Sigmoid colon (tissue), 6 donors: ENCODE measurements at regions not wholly inside any gene's neighbourhood (a gene's known extent, or its start where the extent isn't known, plus 50 kb on each side); places are given as distances from the start of the nearest gene placed in this dataset.

ENCODE experiments used
- DNase-seq: peaks from one replicate; pipeline ENCODE4 v3.0.0-alpha.2; 2019
- H3K27ac ChIP-seq, 4 donors: fragments of 200-600 bp; sonication (generic); one replicate each; pipeline ENCODE4 v1.5.1; 2016 to 2019; ENCODE audit warnings: mild to moderate bottlenecking in 1 of 4
- H3K27me3 ChIP-seq, 3 donors: fragments of 200-600 bp; sonication (generic); one replicate each; pipeline ENCODE4 v1.5.1; 2019; ENCODE audit warnings: mild to moderate bottlenecking in 1 of 3
- H3K36me3 ChIP-seq, 4 donors: fragments of 200-600 bp; sonication (generic); one replicate each; pipeline ENCODE4 v1.5.1; 2016 to 2019
- H3K4me1 ChIP-seq, 4 donors: fragments of 200-600 bp; sonication (generic); one replicate each; pipeline ENCODE4 v1.5.1; 2017 to 2019
- H3K4me3 ChIP-seq, 4 donors: fragments of 200-600 bp; sonication (generic); one replicate each; pipeline ENCODE4 v1.5.1; 2017 to 2019; ENCODE audit warnings: mild to moderate bottlenecking in 2 of 4, moderate library complexity in 1 of 4
- H3K9me3 ChIP-seq, 4 donors: fragments of 200-600 bp in 3 of 4; sonication (generic) in 3 of 4; one replicate each; pipeline versions ENCODE4 v1.5.1 to v1.6.1; 2013 to 2019
- EP300 ChIP-seq, 4 donors: sonication (generic); formaldehyde crosslinking; IDR thresholded peaks; one replicate each; pipeline ENCODE4 v1.6.1; 2017; ENCODE audit warnings: antibody characterized with exemption in 4 of 4
- POLR2A ChIP-seq, 2 donors: fragments of 450-650 bp; IDR thresholded peaks; one replicate each; pipeline ENCODE4 v1.6.1; 2016; ENCODE audit warnings: antibody characterized with exemption in 2 of 2, mild to moderate bottlenecking in 2 of 2, moderate library complexity in 2 of 2
- POLR2AphosphoS5 ChIP-seq, 4 donors: sonication (generic); formaldehyde crosslinking; IDR thresholded peaks; one replicate each; pipeline ENCODE4 v1.6.1; 2017; ENCODE audit warnings: antibody characterized with exemption in 4 of 4
- WGBS, 2 donors: extraction: QIAGEN DNeasy Blood & Tissue Kit; methylation state at CpG; one replicate each; pipeline ENCODE4 v1.1.7; 2013; 5-methylcytosine and 5-hydroxymethylcytosine counted together
- intact Hi-C: fragments of 100-400 bp; cut with DNase I; formaldehyde crosslinking; loops from one replicate; pipeline ENCODE4 v1.15.1; 2023
- TF ChIP-seq, protein P1 (sequence below), 4 experiments: fragments of 450-650 bp in 3 of 4; fragments of 200-600 bp in 1 of 4; IDR thresholded peaks; one replicate each; pipeline ENCODE4 v1.5.1; 2016 to 2019; ENCODE audit warnings: antibody characterized with exemption in 4 of 4, mild to moderate bottlenecking in 3 of 4, moderate library complexity in 2 of 4
- donor health status: healthy with polysubstance abuse.
- donor health status: healthy.

DNA sequence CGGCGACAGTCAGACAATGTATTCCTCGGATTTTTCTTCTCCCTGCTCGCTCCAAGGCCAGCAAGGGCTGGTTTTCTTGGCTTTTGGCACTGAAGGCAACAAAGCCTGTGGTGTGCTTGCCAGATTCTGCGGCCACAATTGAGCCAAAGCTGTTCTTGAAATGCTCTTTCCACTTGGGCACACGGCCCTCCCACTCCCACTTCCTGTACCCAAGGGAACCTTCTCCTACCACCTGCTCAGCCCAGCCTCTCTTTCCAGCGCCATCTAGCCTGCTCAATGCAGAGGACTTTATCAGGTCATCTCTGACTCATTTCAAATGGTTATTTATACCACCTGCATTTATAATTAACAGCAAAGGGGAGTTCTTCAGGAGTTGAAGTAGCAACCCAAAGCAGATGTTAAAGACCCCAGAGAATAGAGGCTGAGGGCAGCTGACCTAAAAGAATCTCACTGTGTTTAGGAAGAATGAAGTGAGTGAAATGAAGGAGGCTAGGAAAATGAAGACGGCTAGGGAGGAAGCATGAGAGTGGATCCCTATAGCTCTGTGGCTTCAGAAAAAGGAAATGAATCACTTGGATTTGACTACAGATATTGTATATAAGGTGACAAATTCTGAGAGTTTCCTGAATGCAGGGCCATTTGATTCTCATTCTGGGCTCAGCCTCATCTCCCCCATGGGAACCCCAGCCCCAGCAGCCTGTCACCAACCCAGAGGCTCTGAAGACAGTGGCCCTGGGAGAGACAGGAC lies 439.0 kb downstream of the ENC1 start:
- Histone ChIP-seq H3K4me3 (no peak overlapping the region), H3K27me3 (no peaks in the 10 kb centered on the region), H3K27ac (no peak overlapping the region), H3K4me1 (peaks cover 0 to 16% (median 13%) of the 10 kb centered on the region in 4 donors), H3K9me3 (no peaks in the 10 kb centered on the region), H3K36me3 (no peaks in the 10 kb centered on the region)
- intact Hi-C loops = no loop called here
- DNase-seq = no peak
- 66 to 79% methylated on average over 8 of the region's 8 CpGs for WGBS, 2 donors
- no peak for TF ChIP-seq POLR2A (IDR thresholded peaks at IDR 0.05)
- TF ChIP-seq POLR2AphosphoS5 (IDR thresholded peaks at IDR 0.05) = no peak
- no peak for TF ChIP-seq EP300 (IDR thresholded peaks at IDR 0.05)
- TF ChIP-seq, protein P1, sequence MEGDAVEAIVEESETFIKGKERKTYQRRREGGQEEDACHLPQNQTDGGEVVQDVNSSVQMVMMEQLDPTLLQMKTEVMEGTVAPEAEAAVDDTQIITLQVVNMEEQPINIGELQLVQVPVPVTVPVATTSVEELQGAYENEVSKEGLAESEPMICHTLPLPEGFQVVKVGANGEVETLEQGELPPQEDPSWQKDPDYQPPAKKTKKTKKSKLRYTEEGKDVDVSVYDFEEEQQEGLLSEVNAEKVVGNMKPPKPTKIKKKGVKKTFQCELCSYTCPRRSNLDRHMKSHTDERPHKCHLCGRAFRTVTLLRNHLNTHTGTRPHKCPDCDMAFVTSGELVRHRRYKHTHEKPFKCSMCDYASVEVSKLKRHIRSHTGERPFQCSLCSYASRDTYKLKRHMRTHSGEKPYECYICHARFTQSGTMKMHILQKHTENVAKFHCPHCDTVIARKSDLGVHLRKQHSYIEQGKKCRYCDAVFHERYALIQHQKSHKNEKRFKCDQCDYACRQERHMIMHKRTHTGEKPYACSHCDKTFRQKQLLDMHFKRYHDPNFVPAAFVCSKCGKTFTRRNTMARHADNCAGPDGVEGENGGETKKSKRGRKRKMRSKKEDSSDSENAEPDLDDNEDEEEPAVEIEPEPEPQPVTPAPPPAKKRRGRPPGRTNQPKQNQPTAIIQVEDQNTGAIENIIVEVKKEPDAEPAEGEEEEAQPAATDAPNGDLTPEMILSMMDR (IDR thresholded peaks at IDR 0.05) = no peak

DNA sequence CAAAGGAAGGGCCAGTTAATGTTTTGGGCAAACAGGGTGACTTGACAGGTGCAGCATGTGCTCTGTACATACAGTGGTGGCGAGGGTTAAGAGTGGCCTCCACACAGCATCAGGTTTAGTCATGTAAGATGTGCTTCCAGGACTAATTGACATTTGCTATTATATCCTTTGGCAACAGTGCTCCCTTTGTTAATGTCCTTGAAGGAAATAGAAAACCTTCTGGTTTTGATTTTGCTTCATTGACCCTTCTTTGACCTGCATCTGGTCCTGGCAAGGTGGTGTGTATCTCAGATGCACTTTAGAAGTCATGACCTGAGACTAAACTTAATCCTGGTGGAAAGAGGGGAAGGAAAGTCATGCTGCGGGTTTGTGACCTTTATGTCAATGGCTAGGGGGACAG lies 440.0 kb downstream of the ENC1 start:
- WGBS, 2 donors = 88 to 89% methylated on average over 2 of the region's 2 CpGs
- peaks cover 0 to 6% (median 3%) of the 10 kb centered on the region in 4 donors for H3K4me1 ChIP-seq
- H3K27ac ChIP-seq = no peak overlapping the region
- H3K27me3 ChIP-seq = no peaks in the 10 kb centered on the region
- no peaks in the 10 kb centered on the region for H3K9me3 ChIP-seq
- H3K4me3 ChIP-seq = no peak overlapping the region
- no peaks in the 10 kb centered on the region for H3K36me3 ChIP-seq
- intact Hi-C loops = no loop called here
- DNase-seq = no peak
- TF ChIP-seq POLR2AphosphoS5 (IDR thresholded peaks at IDR 0.05) (no peak), EP300 (IDR thresholded peaks at IDR 0.05) (no peak)

DNA sequence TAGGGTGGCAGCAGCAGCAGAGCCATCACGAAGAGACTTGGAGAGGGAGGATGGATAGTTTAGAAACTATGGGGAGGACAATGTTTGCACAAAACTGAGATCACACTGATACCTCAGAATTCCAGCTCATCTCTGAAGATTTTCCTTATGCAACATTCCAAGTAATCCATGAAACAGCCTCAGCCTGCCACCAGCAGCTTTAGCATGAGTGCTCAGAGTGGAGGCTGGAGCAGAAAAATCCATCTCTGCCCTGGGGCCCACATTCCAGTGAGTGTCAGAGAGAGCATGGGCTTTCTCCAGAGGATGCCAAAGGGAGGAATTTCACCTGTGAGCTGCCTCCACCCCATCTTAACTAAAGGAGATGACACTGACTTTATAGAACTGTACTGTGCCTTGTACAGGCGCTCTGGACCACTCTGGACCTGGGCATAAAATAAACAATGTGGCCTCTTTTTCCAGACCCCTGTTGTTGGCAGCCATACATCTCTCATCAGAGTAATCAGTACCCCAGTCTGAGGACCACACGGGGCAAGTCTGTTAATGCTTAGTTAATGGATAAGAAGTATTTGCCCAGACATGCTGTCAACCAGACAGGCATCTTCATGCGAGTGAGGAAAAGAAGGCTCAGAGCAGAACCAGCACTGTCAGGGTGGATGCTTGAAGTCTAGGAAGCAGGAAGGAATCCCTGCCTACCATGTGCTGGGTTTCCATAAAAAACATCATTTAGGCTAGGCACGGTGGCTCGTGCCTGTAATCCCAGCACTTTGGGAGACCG lies 440.9 kb downstream of the ENC1 start:
- no peaks in the 10 kb centered on the region for H3K9me3 ChIP-seq
- no peak overlapping the region for H3K4me3 ChIP-seq
- H3K27ac ChIP-seq = no peak overlapping the region
- no peaks in the 10 kb centered on the region for H3K36me3 ChIP-seq
- H3K4me1 ChIP-seq = no peaks in the 10 kb centered on the region
- no peak for DNase-seq
- intact Hi-C loops = no loop called here
- 94% methylated on average over 7 of the region's 7 CpGs for WGBS, 2 donors
- H3K27me3 ChIP-seq = no peaks in the 10 kb centered on the region
- TF ChIP-seq, protein P1 (IDR thresholded peaks at IDR 0.05) = no peak
- TF ChIP-seq EP300 (IDR thresholded peaks at IDR 0.05) (no peak), POLR2AphosphoS5 (IDR thresholded peaks at IDR 0.05) (no peak), POLR2A (IDR thresholded peaks at IDR 0.05) (no peak)

DNA sequence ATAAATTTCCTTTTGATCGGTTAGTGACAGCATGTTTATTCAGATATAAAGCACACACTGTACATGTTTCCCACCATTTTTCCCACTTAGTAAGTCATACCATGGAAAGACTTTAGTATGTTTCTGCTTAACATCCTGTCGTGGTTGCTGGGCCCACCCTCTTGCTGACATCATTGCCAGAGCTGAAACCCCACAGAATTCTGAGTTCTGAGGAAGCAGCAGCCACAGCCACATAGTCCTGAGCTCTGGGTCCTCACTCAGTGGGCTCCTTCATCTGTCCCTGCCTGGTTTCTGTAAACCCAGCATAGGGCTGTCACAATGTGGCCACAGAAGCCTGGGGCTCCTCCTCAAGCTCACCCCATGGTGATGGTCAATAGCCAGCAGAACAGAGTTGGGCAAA lies 441.5 kb downstream of the ENC1 start:
- Histone ChIP-seq H3K4me3 (no peak overlapping the region), H3K27me3 (no peaks in the 10 kb centered on the region), H3K27ac (no peak overlapping the region), H3K4me1 (no peaks in the 10 kb centered on the region), H3K36me3 (no peaks in the 10 kb centered on the region), H3K9me3 (no peaks in the 10 kb centered on the region)
- no peak for DNase-seq
- TF ChIP-seq POLR2AphosphoS5 (IDR thresholded peaks at IDR 0.05) (no peak), POLR2A (IDR thresholded peaks at IDR 0.05) (no peak), EP300 (IDR thresholded peaks at IDR 0.05) (no peak)
- TF ChIP-seq, protein P1 (IDR thresholded peaks at IDR 0.05) = no peak
- intact Hi-C loops = no loop called here
- WGBS, 2 donors = 47 to 65% methylated on average over 2 of the region's 2 CpGs

DNA sequence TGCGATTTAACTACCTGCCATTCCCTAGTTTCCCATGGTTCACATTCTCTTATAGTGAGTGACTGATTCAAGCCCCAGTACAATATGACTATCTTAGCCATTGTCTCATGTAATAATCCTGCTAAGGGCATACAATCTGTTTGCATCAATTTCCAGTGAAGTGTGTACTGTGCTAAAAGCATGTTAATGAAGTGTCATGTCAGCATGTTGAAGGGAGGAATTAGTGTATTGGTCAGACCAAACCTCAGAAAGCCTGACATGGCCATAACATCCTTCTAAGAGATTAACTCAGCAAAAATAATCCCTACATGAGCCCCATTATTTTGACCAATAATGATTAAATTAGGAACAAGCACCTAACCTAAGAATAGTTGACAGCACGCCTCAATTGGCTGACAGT lies 442.4 kb downstream of the ENC1 start:
- WGBS, 2 donors = 92 to 94% methylated on average over 2 of the region's 2 CpGs
- intact Hi-C loops = no loop called here

More for the DNA sequence above, 442.4 kb downstream of the ENC1 start:
- Histone ChIP-seq H3K9me3 (no peaks in the 10 kb centered on the region), H3K4me1 (no peaks in the 10 kb centered on the region), H3K27me3 (no peaks in the 10 kb centered on the region), H3K4me3 (no peak overlapping the region), H3K36me3 (no peaks in the 10 kb centered on the region), H3K27ac (no peak overlapping the region)
- no peak for DNase-seq
- TF ChIP-seq POLR2AphosphoS5 (IDR thresholded peaks at IDR 0.05) = no peak
